Transverse colon (tissue), 4 donors: ENCODE measurements at regions not wholly inside any gene's neighbourhood (a gene's known extent, or its start where the extent isn't known, plus 50 kb on each side); places are given as distances from the start of the nearest gene placed in this dataset.
"Not testable (repeated sequence)": the region's sequence is repeated elsewhere in the genome, so short reads cannot be mapped to it uniquely, and the experiment has no call there.

Experiments
- DNase-seq: peaks from one replicate; pipeline ENCODE4 v3.0.0-alpha.2; 2019
- H3K27ac ChIP-seq, 4 donors: fragments of 200-600 bp; sonication (generic); 2 replicates each; pipeline ENCODE4 v1.5.1; 2016 to 2018; ENCODE audit warnings: inconsistent platforms in 4 of 4
- H3K27me3 ChIP-seq: fragments of 200-600 bp; sonication (generic); 2 replicates; pipeline ENCODE4 v1.5.1; 2017; ENCODE audit warnings: inconsistent platforms
- H3K36me3 ChIP-seq, 4 donors: fragments of 200-600 bp; sonication (generic); 2 replicates each; pipeline ENCODE4 v1.5.1; 2017 to 2019; ENCODE audit warnings: inconsistent platforms in 4 of 4
- H3K4me1 ChIP-seq, 4 donors: fragments of 200-600 bp; sonication (generic); 2 replicates each; pipeline ENCODE4 v1.5.1; 2017 to 2020; ENCODE audit warnings: inconsistent platforms in 4 of 4
- H3K4me3 ChIP-seq, 4 donors: fragments of 200-600 bp; sonication (generic); 1 replicate in 1 of 4; 2 replicates in 3 of 4; pipeline versions ENCODE4 v1.5.1 to v1.6.1; 2017 to 2019; ENCODE audit warnings: inconsistent platforms in 4 of 4
- H3K9me3 ChIP-seq, 2 donors: fragments of 200-600 bp; sonication (generic); 2 replicates each; pipeline ENCODE4 v1.5.1; 2017 to 2019; ENCODE audit warnings: inconsistent platforms in 2 of 2
- CTCF ChIP-seq, 5 experiments: fragments of 200-600 bp in 3 of 5; fragments of 450-650 bp in 2 of 5; sonication (generic) in 3 of 5; IDR thresholded peaks; 1 replicate in 2 of 5; 2 replicates in 3 of 5; pipeline ENCODE4 v1.5.1; 2016 to 2017; ENCODE audit warnings: antibody characterized with exemption in 5 of 5, inconsistent platforms in 3 of 5, mild to moderate bottlenecking in 2 of 5, moderate library complexity in 1 of 5
- WGBS, 2 donors: methylation state at CpG; one replicate each; pipeline ENCODE4 v1.1.5; 2018; ENCODE audit warnings: low coverage in 1 of 2; 5-methylcytosine and 5-hydroxymethylcytosine counted together
- in situ Hi-C, 4 donors: fragments of 200-750 bp; cut with MboI; loops; one replicate each; pipeline versions ENCODE4 v1.15.0 to v1.15.1; 2017; ENCODE audit warnings: low sequenced_read_pairs in 3 of 4, low pct_ligation_motif_present in 1 of 4, low pct_unique_long_range_greater_than_20kb in 1 of 4
- intact Hi-C: fragments of 100-400 bp; cut with DNase I; formaldehyde crosslinking; loops from one replicate; pipeline ENCODE4 v1.15.1; 2023; ENCODE audit warnings: low total_unique reads

- DNase-seq, H3K27ac ChIP-seq, H3K4me1 ChIP-seq, H3K4me3 ChIP-seq, H3K9me3 ChIP-seq, in situ Hi-C loops, intact Hi-C loops, H3K36me3 ChIP-seq, H3K27me3 ChIP-seq: not testable (repeated sequence)
- WGBS, 2 donors, result no CpG with 5 or more reads among the region's 3 CpGs
Observed at GRCh38 chr17:20387549-20387948, 79.8 kb downstream of the LGALS9B start.

GRCh38 chr17:20381358-20382300 is 85.7 kb downstream of the LGALS9B start:
- H3K4me1 ChIP-seq, H3K4me3 ChIP-seq, in situ Hi-C loops, intact Hi-C loops, H3K36me3 ChIP-seq, H3K27me3 ChIP-seq, H3K27ac ChIP-seq, H3K9me3 ChIP-seq: not testable (repeated sequence)
- peak; percentile 20 for DNase-seq
- 15% methylated on average over 4 of the region's 20 CpGs; no CpG with 5 or more reads in 1 of the 2 donors for WGBS, 2 donors
- peak; percentile 57 to 68 (median 63) for TF ChIP-seq CTCF (IDR thresholded peaks at IDR 0.05)

- H3K36me3 ChIP-seq, H3K9me3 ChIP-seq, H3K27me3 ChIP-seq, in situ Hi-C loops, H3K27ac ChIP-seq, H3K4me1 ChIP-seq, DNase-seq, intact Hi-C loops, H3K4me3 ChIP-seq: not testable (repeated sequence)
- 69 to 80% methylated on average over 1 to 2 of the region's 2 CpGs for WGBS, 2 donors
Observed at GRCh38 chr17:20380625-20381024, 86.7 kb downstream of the LGALS9B start.

GRCh38 chr17:20379251-20379650 is 88.1 kb downstream of the LGALS9B start:
- DNase-seq, intact Hi-C loops, H3K4me1 ChIP-seq, H3K36me3 ChIP-seq, H3K27me3 ChIP-seq, H3K9me3 ChIP-seq, H3K27ac ChIP-seq, H3K4me3 ChIP-seq, in situ Hi-C loops: not testable (repeated sequence)

GRCh38 chr17:20376642-20377041 is 90.7 kb downstream of the LGALS9B start:
- H3K27ac ChIP-seq, intact Hi-C loops, H3K9me3 ChIP-seq, H3K4me1 ChIP-seq, H3K27me3 ChIP-seq, in situ Hi-C loops, H3K4me3 ChIP-seq, DNase-seq, H3K36me3 ChIP-seq: not testable (repeated sequence)
- no CpG with 5 or more reads among the region's 23 CpGs for WGBS, 2 donors

- 80 to 92% methylated on average over 1 to 13 of the region's 13 CpGs for WGBS, 2 donors
- in situ Hi-C loops, H3K4me1 ChIP-seq, intact Hi-C loops, H3K9me3 ChIP-seq, H3K27ac ChIP-seq, H3K27me3 ChIP-seq, DNase-seq, H3K4me3 ChIP-seq, H3K36me3 ChIP-seq: not testable (repeated sequence)
Observed at GRCh38 chr17:20375745-20376144, 91.6 kb downstream of the LGALS9B start.
